ENCODE measurements at regions not wholly inside any gene's neighbourhood (a gene's known extent, or its start where the extent isn't known, plus 50 kb on each side); places are given as distances from the start of the nearest gene placed in this dataset.

DNA sequence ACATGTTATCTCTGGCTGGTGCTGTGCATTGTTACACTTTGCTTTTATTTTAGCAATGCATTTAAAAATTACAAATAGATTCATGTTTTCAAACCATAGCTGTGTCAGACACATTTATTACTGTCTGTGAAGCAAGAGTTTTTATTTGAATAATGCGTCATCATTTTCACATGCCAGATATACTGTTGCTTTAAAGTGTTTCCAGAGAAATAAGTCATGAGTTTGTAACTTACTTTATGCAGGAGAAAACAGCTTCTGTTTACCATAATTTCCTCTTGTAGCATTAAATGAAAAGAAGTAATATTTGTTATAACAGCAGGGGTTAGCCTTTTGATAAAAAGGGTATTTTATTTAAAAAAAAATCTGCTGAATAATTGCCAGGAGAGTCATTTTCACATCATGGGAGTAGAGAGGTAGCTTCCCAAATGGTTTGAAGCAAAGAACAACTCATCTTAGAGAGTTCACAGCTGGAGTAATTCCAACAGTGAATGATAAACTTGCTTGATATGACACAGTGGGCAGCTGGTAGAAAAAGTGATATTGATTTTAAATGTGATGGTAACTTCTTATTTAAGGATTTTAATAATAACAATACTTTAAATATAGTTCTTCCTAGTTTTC is 1274.5 kb upstream of the CRIM1 start:
- TF ChIP-seq, protein P1, sequence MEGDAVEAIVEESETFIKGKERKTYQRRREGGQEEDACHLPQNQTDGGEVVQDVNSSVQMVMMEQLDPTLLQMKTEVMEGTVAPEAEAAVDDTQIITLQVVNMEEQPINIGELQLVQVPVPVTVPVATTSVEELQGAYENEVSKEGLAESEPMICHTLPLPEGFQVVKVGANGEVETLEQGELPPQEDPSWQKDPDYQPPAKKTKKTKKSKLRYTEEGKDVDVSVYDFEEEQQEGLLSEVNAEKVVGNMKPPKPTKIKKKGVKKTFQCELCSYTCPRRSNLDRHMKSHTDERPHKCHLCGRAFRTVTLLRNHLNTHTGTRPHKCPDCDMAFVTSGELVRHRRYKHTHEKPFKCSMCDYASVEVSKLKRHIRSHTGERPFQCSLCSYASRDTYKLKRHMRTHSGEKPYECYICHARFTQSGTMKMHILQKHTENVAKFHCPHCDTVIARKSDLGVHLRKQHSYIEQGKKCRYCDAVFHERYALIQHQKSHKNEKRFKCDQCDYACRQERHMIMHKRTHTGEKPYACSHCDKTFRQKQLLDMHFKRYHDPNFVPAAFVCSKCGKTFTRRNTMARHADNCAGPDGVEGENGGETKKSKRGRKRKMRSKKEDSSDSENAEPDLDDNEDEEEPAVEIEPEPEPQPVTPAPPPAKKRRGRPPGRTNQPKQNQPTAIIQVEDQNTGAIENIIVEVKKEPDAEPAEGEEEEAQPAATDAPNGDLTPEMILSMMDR (IDR thresholded peaks at IDR 0.05; ENCODE audit: low read depth, low read length), result no peak
- TF ChIP-seq, protein P2, sequence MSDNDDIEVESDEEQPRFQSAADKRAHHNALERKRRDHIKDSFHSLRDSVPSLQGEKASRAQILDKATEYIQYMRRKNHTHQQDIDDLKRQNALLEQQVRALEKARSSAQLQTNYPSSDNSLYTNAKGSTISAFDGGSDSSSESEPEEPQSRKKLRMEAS (IDR thresholded peaks at IDR 0.05; ENCODE audit: low read depth, low read length), result no peak
